GM12873 (cell line): ENCODE measurements at regions not wholly inside any gene's neighbourhood (a gene's known extent, or its start where the extent isn't known, plus 50 kb on each side); places are given as distances from the start of the nearest gene placed in this dataset.

Experiments
- CTCF ChIP-seq: IDR thresholded peaks from 2 replicates; pipeline ENCODE4 v1.5.1; 2012; ENCODE audit warnings: low read depth, mild to moderate bottlenecking, moderate library complexity, low read length, control low read depth; ENCODE audit not compliant: insufficient read depth; ENCODE audit errors: missing control alignments

- no peak for TF ChIP-seq CTCF
Observed at GRCh38 chr7:106992511-106992910, 52.0 kb upstream of the PRKAR2B start.
